Mononuclear cell (primary cell): ENCODE measurements at regions not wholly inside any gene's neighbourhood (a gene's known extent, or its start where the extent isn't known, plus 50 kb on each side); places are given as distances from the start of the nearest gene placed in this dataset.
"Not testable (repeated sequence)": the region's sequence is repeated elsewhere in the genome, so short reads cannot be mapped to it uniquely, and the experiment has no call there.

Source experiments
- H3K27me3 ChIP-seq: 2 replicates; pipeline ENCODE4 v1.6.0; 2011; ENCODE audit warnings: low read length, control low read depth; ENCODE audit not compliant: insufficient read depth
- H3K4me1 ChIP-seq: 2 replicates; pipeline ENCODE4 v1.5.1; 2011; ENCODE audit warnings: mild to moderate bottlenecking, low read length, control low read depth; ENCODE audit not compliant: insufficient read depth
- H3K4me3 ChIP-seq: 2 replicates; pipeline ENCODE4 v1.5.1; 2011; ENCODE audit warnings: mild to moderate bottlenecking, low read length, moderate library complexity
- H3K9me3 ChIP-seq: 2 replicates; pipeline ENCODE4 v1.5.1; 2011; ENCODE audit warnings: low read depth, mild to moderate bottlenecking, control low read depth, low read length

DNA sequence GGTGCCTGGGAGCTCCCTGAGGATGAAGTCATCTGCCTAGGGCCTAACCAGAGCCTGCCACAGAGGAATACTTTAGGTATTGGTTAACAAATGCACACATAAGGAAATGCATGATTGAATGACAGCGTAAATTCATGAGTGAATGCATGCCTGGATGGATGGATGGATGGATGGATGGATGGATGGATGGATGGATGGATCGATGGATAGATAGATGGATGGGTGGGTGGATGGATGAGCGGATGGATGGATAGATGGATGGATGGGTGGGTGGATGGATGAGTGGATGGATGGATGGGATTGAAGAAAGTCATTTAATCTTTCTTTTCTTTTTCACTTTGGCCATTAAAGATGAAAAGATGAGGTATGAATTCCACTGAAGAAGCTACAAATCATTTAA, 111.9 kb upstream of the SIRPG start:
- Histone ChIP-seq H3K9me3 (no peaks in the 10 kb centered on the region), H3K27me3 (no peaks in the 10 kb centered on the region), H3K4me1 (peaks cover 14% of the 10 kb centered on the region), H3K4me3 (no peak overlapping the region)

DNA sequence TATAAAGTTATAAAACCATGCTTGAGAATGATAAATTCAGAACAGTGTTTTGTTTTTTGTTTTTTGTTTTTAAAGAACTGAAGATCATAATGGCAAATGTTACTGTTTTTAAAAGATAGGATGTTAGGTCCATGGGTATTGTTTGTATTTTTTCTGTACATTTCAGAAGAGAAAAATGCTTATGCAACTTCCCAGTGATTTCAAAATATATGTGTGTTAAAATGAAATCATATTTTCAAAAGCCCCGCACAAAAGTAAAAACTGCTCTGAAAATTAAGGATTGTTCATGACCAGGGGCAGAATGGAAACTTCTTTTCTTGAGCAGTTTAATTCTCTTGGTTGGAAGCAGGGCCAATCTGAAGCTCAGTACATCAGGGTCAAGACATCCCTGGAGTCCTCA, 109.2 kb upstream of the SIRPG start:
- peaks cover 17% of the 10 kb centered on the region for H3K4me1 ChIP-seq
- no peak overlapping the region for H3K4me3 ChIP-seq

DNA sequence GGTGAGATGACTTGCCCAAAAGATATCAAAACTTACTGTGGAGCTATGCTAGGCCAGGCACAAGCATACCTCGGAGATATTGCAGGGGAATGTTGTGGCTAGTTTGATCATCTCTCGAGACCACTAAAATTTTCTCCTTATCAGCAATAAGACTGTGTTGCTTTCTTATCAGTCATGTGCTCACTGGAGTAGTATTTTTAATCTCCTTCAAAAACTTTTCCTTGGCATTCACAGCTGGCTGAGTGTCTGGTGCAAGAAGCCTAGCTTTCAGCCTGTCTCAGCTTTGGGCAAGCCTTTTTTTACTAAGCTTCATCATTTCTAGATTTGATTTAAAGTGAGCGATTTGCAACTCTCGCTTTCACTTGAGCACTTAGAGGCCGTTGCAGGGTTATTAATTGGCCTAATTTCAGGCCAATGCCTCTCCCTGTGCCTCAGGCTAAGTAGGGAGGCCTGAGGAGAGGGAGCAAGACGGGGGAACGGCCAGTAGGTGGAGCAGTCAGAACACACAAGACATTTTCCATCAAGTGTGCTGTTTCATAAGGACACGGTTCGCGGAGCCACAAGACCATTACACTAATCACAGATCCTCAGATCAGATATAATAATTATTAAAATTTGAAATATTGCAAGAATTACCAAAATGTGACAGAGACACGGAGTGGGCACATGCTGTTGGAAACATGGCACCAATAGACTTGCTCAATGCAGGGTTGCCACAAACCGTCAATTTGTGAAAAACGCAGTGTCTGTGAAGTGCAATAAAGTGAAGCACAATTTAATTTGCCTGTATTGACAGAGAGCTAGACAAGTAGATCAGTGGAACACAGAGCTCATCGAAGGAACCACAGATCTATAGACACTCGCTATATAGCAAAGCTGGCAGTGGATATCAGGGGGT, 106.8 kb upstream of the SIRPG start:
- Histone ChIP-seq H3K9me3 (no peaks in the 10 kb centered on the region), H3K27me3 (peaks cover 5% of the 10 kb centered on the region), H3K4me3 (no peak overlapping the region), H3K4me1 (peaks cover 17% of the 10 kb centered on the region)

More for the DNA sequence above, 109.2 kb upstream of the SIRPG start:
- Histone ChIP-seq H3K27me3 (peaks cover 5% of the 10 kb centered on the region), H3K9me3 (no peaks in the 10 kb centered on the region)

DNA sequence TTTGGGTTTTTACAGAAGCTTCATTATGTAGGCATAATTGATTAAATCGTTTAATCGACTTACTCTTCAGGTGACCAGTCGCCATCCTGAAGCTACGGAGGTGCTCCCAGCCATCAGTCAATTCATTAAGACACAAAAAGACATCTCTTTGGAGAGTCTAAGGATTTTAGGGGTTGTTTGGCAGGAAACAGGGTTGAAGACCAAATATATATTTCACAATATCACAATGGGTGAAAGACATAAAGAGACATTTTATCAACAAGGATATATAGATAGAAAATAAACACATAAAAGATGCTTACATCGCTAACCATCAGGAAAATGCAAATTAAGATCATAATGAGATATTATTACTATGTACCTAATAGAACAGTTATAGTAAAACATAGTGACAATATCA, 104.0 kb upstream of the SIRPG start:
- no peaks in the 10 kb centered on the region for H3K9me3 ChIP-seq
- no peak overlapping the region for H3K4me3 ChIP-seq
- peaks cover 5% of the 10 kb centered on the region for H3K27me3 ChIP-seq
- peaks cover 30% of the 10 kb centered on the region for H3K4me1 ChIP-seq

DNA sequence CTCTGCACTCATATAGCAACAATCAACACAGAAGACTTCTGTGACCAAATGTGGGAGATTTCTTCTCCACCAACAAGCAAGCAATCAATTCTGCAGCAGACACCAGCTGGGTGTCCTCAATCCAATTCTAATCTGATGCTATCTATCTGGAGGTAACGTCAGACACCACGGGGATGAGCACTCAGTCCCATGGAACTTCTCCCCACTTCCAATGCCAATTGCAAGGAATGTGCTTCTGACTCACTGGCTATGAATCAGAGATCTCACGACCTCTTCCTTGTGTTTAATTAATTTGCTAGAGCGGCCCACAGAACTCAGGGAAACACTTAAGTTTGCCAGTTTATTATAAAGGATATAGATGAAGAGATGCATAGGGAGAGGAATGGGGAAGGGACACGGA, 103.5 kb upstream of the SIRPG start:
- Histone ChIP-seq H3K4me3 (no peak overlapping the region), H3K4me1 (peaks cover 29% of the 10 kb centered on the region), H3K27me3 (peaks cover 5% of the 10 kb centered on the region), H3K9me3 (no peaks in the 10 kb centered on the region)

DNA sequence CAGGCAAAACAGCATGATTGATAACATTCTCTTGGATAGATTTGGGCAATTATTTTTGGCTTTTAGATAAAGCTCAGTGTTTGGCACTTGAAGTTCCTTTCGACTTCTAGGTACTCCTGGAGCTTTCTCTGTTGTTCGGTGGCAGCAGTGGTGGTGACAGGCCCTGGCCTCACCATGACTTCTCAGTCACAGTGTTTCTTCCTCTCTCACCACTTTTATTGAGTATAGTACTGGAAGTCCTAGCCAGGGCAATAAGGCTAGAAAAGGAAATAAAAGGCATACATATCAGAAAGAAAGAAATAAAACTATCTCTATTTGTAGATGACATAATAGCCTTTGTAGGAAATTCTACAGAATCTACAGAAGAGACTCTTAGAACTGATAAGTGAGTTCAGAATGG, 101.2 kb upstream of the SIRPG start:
- H3K27me3 ChIP-seq: peaks cover 5% of the 10 kb centered on the region

DNA sequence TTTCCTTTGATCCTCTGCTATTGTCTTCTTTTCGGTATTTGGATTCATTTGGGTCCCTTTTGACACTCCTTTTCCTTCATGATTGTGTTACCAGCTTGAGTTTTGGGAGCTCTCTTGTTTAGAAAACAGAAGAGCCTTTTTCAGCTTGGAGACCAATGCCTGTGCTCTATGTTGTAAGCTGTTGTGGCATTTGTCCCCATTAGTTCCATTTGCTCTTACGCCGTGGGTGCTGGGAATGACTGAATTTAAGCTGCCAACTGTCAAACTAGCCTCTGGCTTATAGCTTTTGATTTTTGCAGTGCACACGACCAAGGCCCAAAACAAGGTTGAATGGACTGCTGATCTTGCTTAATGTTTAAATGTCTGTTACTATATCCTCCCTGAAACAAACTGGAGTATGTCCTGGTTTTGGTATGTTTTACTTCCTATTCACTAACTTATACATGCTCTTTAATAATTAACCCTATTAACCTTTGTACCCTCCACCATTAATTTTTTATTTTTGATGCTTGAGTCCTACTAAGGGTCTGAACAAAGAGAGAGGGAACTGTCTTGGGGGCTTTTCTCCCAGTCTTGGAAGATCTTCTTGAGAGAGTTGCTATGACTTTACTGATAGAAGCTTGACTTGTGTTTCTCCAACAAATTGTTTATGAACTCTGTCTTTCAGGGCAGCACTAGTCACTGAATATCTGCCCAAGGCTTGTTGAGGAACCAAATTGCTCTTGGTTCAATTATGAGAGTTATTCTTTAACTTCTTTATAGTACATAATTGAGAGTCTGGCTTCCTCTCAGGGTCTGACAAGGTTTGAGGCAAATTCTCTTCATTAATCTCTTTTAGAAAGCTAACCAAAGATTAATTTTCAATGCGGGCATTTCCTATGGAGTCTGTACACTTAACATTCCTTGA, 100.3 kb upstream of the SIRPG start:
- peaks cover 22% of the 10 kb centered on the region for H3K4me1 ChIP-seq
- peaks cover under 1% of the 10 kb centered on the region for H3K9me3 ChIP-seq
- peaks cover 5% of the 10 kb centered on the region for H3K27me3 ChIP-seq
- H3K4me3 ChIP-seq: no peak overlapping the region

More for the DNA sequence above, 101.2 kb upstream of the SIRPG start:
- H3K4me3 ChIP-seq: no peak overlapping the region
- H3K4me1 ChIP-seq: peaks cover 22% of the 10 kb centered on the region
- no peaks in the 10 kb centered on the region for H3K9me3 ChIP-seq

DNA sequence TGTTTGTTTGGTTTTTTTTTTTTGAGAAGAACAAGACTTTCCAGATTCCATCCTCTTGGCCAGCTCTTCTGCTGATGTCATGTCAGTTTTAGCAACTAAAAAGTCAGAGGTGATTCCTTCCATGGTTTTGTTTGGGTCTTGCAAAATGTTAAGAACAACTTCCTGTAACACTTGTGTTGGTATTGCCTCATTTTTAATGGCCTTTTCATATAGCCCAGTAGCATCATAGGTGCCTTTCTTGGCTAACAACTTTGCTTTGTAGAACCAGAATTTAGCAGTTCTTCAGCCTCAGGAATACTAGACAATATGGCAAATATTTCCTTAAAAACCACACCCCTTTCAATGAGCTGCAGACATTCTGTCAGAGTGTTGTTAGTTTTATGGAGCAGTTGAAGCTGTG, 99.5 kb upstream of the SIRPG start:
- Histone ChIP-seq H3K4me3 (no peak overlapping the region), H3K9me3 (peaks cover 9% of the 10 kb centered on the region)

DNA sequence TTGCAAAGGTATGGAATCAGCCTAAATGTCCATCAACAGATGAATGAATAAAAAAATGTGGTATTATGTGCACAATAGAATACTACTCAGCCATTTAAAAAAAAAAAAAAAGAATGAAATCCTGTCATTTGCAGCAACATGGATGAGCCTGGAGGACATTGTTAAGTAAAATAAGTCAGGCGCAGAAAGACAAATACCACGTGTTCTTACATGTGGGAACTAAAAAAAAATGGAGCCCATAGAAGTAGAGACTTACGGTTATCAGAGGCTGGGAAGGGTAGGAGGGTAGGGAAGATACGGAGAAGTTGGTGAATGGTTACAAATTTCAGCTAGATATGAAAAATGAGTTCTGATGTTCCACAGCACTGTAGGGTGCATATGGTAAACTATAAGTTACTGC, 97.2 kb upstream of the SIRPG start:
- H3K9me3 ChIP-seq: peaks cover 15% of the 10 kb centered on the region
- H3K4me1 ChIP-seq: peaks cover 22% of the 10 kb centered on the region
- H3K27me3 ChIP-seq: peaks cover 3% of the 10 kb centered on the region
- H3K4me3 ChIP-seq: no peak overlapping the region

More for the DNA sequence above, 99.5 kb upstream of the SIRPG start:
- Histone ChIP-seq H3K4me1 (peaks cover 22% of the 10 kb centered on the region), H3K27me3 (peaks cover 2% of the 10 kb centered on the region)

DNA sequence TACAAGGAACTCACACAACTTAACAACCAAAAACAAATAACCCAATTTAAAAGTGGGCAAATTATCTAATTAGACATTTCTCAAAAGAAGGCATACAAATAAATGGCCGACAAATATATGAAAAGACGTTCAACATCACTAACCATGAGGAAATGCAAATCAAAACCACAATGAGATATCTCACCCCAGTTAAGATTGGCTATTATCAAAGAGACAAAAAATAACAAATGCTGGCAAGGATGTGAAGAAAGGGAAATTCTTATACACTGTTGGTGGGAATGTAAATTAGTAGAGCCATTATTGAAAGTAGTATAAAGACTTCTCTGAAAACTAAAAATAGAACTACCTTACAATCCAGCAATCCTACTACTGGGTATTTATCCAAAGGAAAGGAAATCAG, 96.7 kb upstream of the SIRPG start:
- H3K4me3 ChIP-seq: no peak overlapping the region
- H3K4me1 ChIP-seq: peaks cover 22% of the 10 kb centered on the region
- H3K27me3 ChIP-seq: peaks cover 3% of the 10 kb centered on the region
- H3K9me3 ChIP-seq: peaks cover 15% of the 10 kb centered on the region

DNA sequence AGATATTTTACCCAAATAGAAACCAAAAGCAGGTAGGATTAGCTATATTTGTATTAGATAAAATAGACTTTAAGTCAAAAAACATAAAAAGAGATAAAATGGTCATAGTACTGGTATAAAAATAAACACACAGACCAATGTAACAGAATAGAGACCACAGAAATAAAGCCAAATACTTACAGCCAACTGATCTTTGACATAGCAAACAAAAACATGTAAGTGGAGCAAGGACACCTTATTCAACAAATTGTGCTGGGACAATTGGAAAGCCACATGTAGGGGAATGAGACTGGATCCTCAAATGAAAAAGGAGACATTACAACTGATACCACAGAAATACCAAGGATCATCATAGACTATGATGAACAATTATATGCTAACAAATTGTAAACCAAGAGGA, 94.5 kb upstream of the SIRPG start:
- H3K27me3 ChIP-seq: peaks cover 3% of the 10 kb centered on the region

DNA sequence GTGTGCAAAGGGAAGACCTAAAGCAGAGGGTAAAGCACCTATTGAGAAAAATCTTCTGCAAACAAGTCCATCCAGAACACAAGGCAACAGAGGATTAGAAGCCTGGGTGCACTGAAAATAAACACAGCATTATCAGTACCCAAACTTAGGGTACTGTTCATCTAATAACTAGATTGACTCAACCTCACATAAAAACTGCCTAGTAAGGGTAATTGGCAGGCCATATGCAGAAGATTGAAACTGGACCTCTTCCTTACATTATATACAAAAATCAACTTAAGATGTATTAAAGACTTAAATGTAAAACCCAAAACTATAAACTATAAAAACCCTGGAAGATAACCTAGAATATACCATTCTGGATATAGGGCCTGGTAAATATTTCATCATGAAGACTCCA, 91.2 kb upstream of the SIRPG start:
- Histone ChIP-seq H3K4me1 (no peaks in the 10 kb centered on the region), H3K9me3 (peaks cover 15% of the 10 kb centered on the region), H3K4me3 (no peak overlapping the region), H3K27me3 (peaks cover 3% of the 10 kb centered on the region)

More for the DNA sequence above, 94.5 kb upstream of the SIRPG start:
- Histone ChIP-seq H3K4me3 (no peak overlapping the region), H3K4me1 (peaks cover 7% of the 10 kb centered on the region), H3K9me3 (peaks cover 15% of the 10 kb centered on the region)

DNA sequence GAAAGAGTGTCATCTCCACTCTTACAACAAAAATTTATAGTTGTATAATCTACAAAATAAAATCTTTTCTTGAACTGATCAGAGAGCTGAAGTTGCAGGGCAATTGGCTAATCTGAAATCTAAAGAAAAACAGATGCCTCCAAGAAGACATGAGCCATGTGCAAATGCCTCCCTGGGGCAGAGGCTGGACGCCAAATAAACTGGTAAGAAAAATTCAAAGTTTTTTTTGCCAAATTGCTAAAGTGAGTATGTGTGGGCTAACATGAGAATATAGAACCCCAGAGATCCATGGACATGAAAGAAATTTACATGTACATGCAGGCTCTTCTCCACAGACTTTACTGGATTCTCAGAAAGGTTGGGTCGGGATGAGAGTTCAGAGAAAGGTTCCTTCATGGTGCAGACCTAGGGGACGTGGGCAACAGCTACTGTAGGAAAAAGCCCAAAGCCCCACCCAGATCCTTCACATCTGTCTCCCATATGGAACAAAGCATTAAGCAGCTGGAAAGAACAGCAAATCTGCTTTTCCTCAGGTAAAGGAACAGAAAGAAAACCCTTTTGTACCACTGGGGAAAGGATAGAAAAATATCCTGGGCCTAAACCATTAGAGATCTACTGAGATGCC, 90.5 kb upstream of the SIRPG start:
- peaks cover 3% of the 10 kb centered on the region for H3K27me3 ChIP-seq
- H3K4me3 ChIP-seq: no peak overlapping the region
- H3K9me3 ChIP-seq: peaks cover 15% of the 10 kb centered on the region
- H3K4me1 ChIP-seq: no peaks in the 10 kb centered on the region

DNA sequence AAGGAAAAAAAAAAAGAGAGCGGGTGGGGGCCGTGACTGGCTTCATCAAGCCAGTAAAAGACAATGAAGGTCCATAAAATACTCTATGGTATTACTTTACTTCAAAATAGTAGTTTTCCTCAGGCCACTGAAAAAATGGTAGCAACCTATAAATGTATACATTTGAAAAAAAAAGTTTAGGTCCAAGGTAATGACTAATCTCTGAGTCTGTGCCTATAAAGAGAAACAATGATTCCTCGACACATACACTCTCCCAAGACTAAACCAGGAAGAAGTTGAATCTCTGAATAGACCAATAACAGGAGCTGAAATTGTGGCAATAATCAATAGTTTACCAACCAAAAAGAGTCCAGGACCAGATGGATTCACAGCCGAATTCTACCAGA, 84.5 kb upstream of the SIRPG start:
- H3K9me3 ChIP-seq, H3K4me3 ChIP-seq, H3K4me1 ChIP-seq, H3K27me3 ChIP-seq: not testable (repeated sequence)
